LNCAP (cell line): ENCODE measurements at regions not wholly inside any gene's neighbourhood (a gene's known extent, or its start where the extent isn't known, plus 50 kb on each side); places are given as distances from the start of the nearest gene placed in this dataset.

ENCODE experiments used
- TF ChIP-seq, protein P1 (sequence below): fragments of 450-650 bp; IDR thresholded peaks from 2 replicates; pipeline ENCODE4 v1.5.1; 2017; ENCODE audit warnings: mild to moderate bottlenecking

DNA sequence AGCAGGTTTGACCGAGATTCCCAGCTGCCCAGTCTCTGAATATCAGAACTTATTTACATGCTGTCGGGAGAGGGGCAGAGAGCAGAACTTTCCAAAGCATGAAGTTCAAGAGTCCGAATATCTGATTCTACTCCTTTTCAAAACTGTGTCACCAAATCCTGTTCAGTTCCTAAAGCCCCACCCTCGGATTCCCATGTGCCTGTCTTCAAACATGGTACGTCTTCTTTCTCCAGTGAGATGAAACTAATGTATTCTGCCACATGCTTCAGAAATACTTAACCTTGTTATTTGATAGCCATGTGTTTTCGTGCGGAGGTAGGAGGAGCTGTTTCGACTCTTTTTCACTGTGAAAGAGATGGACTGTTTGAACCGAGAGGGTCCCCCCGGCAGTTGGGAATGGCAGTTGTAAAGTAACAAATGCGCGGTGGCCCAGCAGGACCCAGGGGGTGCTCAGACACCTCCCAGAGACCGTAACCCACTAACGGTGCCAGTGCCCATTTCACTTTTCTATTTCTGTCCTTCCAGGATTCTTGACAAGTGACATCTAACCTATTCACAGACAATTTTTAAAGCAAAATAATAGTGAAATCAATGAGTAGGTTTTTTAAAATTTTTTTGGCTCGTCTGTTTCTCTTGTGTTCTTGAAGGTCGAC is 67.2 kb downstream of the ZBTB18 start:
- TF ChIP-seq, protein P1, sequence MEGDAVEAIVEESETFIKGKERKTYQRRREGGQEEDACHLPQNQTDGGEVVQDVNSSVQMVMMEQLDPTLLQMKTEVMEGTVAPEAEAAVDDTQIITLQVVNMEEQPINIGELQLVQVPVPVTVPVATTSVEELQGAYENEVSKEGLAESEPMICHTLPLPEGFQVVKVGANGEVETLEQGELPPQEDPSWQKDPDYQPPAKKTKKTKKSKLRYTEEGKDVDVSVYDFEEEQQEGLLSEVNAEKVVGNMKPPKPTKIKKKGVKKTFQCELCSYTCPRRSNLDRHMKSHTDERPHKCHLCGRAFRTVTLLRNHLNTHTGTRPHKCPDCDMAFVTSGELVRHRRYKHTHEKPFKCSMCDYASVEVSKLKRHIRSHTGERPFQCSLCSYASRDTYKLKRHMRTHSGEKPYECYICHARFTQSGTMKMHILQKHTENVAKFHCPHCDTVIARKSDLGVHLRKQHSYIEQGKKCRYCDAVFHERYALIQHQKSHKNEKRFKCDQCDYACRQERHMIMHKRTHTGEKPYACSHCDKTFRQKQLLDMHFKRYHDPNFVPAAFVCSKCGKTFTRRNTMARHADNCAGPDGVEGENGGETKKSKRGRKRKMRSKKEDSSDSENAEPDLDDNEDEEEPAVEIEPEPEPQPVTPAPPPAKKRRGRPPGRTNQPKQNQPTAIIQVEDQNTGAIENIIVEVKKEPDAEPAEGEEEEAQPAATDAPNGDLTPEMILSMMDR: no peak

DNA sequence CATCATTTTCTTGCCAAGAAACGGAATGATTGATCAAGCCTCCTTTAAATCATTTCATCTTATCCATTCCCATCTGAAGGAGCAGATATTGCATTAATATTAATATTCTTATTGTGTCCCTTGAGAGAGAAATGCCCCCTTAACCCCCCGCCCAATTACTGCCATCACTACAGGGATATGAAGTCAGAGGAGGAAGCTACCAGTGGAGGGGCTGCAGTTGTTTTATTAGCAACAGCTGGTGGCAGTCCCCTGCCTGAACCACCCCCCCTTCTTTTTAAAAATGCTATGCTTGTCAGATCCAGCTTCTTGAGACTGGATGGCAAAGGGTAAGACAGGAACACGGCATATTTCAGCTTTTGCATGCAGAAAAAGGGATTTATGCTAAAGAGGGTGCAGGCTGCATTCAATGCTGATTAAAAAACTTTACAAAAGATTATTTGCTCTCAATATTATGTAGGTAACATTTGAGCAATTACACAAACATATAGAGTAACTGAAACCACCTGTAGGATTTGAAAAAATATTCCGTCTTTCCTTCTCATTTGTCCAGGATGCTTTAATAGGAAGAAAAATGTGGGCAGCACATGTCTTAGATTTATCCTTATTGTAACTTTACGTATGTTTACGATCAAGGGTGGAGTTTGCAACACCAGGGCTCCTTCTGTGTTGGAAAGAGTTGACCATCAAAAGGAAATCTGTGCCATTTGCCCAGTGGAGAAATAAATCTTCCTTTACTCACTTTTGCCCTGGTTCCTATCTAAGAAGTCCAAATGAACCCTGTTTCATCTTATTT is 77.7 kb downstream of the ZBTB18 start:
- TF ChIP-seq, protein P1: no peak

DNA sequence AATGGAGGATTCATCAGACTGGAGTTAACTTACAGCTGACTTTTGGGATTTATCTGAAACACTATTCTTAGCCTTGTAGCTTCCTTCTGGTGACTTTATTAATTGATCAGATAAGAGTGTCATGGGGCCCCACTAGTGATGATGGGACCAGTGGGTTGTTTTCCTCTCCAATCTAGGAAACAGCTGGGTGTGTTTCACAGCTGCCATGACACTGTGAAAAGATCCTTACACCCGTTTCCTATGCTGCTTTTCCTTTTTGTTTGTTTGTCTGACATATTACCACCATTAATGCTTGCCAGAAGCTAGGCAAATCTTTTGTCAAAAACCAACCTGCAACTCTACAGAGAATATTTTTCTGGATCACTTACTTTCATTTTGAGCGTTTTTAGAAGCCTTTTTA is 86.2 kb downstream of the ZBTB18 start:
- TF ChIP-seq, protein P1: no peak

DNA sequence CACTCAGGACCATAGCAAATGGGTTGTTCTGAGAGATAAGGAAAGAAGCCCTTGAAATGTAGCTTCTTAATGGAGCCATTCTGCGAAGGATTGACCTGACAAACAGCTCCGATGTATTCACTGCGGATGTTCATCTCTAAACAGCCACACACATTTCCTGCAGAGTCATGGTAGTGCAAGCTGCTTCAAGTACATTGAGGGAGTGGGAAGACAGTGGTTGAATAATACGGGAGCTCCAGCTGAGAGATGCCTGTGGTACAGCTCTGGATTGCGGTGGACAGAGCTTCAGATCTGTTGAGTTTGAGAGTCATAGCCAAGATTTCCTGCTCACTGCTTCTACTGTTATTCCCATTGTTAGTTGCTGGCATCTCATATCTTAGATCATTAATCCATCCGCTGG is 86.6 kb downstream of the ZBTB18 start:
- TF ChIP-seq, protein P1: no peak

GRCh38 chr1:244138399-244138798 is 87.3 kb downstream of the ZBTB18 start:
- TF ChIP-seq, protein P1: no peak

- TF ChIP-seq, protein P1: no peak
Observed at GRCh38 chr1:244139655-244140054, 88.6 kb downstream of the ZBTB18 start.

- TF ChIP-seq, protein P1: no peak
Observed at GRCh38 chr1:244140420-244140819, 89.3 kb downstream of the ZBTB18 start.
